Activated B cell treated with CpG ODN at 0.5 μM for 24 hours (primary cell): ENCODE measurements at regions not wholly inside any gene's neighbourhood (a gene's known extent, or its start where the extent isn't known, plus 50 kb on each side); places are given as distances from the start of the nearest gene placed in this dataset.
"Not testable (repeated sequence)": the region's sequence is repeated elsewhere in the genome, so short reads cannot be mapped to it uniquely, and the experiment has no call there.

Experiments
- ATAC-seq: fragments of 200-7000 bp; cut with Tn5 transposase; one replicate; pipeline ENCODE4 v1.10.0; 2021; ENCODE audit warnings: low read depth, mild to moderate bottlenecking, moderate library complexity
- CTCF ChIA-PET: fragments of 350-600 bp; sonication (Branson Sonifier 250); formaldehyde crosslinking; loops from one replicate; lab custom pipeline; 2021; ENCODE audit warnings: antibody characterized with exemption; lab: Charles Lee
- POLR2A ChIA-PET: fragments of 350-600 bp; sonication (Branson Sonifier 250); formaldehyde crosslinking; loops from one replicate; lab custom pipeline; 2021; ENCODE audit warnings: antibody characterized with exemption; lab: Charles Lee
- DNase-seq: peaks from one replicate; pipeline ENCODE4 v3.0.0; 2022
- H3K27ac Mint-ChIP-seq: one replicate; pipeline ENCODE4 v1.8.0; 2020; ENCODE audit warnings: mixed read lengths
- H3K27me3 Mint-ChIP-seq: one replicate; pipeline ENCODE4 v1.8.0; 2021; ENCODE audit warnings: mixed read lengths
- H3K36me3 Mint-ChIP-seq: one replicate; pipeline ENCODE4 v1.8.0; 2021; ENCODE audit warnings: low read depth, mixed read lengths
- H3K4me1 Mint-ChIP-seq: one replicate; pipeline ENCODE4 v1.8.0; 2021; ENCODE audit warnings: mixed read lengths
- H3K4me3 Mint-ChIP-seq: one replicate; pipeline ENCODE4 v1.8.0; 2020; ENCODE audit warnings: mild to moderate bottlenecking, mixed read lengths
- H3K9me3 Mint-ChIP-seq: one replicate; pipeline ENCODE4 v1.8.0; 2020; ENCODE audit warnings: mixed read lengths
- intact Hi-C: fragments of 100-400 bp; cut with micrococcal nuclease; formaldehyde crosslinking; loops from one replicate; pipeline ENCODE4 v1.15.1; 2024

- H3K9me3 Mint-ChIP-seq, ATAC-seq, intact Hi-C loops, DNase-seq, H3K4me1 Mint-ChIP-seq, H3K36me3 Mint-ChIP-seq, CTCF ChIA-PET, H3K27me3 Mint-ChIP-seq, H3K4me3 Mint-ChIP-seq, POLR2A ChIA-PET, H3K27ac Mint-ChIP-seq: not testable (repeated sequence)
Measured at GRCh38 chr10:42233461-42234206, 404.7 kb downstream of the ZNF33B start.

GRCh38 chr10:42232955-42233354 lies 405.4 kb downstream of the ZNF33B start:
- H3K9me3 Mint-ChIP-seq, intact Hi-C loops, H3K36me3 Mint-ChIP-seq, CTCF ChIA-PET, H3K27ac Mint-ChIP-seq, POLR2A ChIA-PET, H3K27me3 Mint-ChIP-seq, H3K4me3 Mint-ChIP-seq, ATAC-seq, DNase-seq, H3K4me1 Mint-ChIP-seq: not testable (repeated sequence)

DNA sequence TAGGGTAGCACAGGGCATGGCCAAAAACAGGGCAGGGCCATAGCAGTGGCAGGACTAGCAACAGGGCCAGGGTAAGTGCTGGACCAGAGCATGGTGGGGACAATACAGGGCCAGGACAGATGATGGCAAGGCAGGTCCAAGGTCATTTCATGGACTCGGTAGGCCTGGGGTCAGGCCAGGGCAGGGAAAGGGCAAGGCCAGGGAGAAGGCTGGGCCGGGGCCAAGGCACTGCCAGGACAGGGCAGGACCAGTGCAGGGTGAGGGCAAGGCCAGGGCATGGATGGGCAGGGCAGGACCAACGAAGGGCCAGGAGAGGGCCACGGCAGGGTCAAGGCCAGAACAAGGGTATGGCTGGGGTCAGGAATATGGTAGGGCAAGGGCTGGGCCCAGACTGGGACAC lies 407.6 kb downstream of the ZNF33B start:
- H3K27ac Mint-ChIP-seq, CTCF ChIA-PET, H3K27me3 Mint-ChIP-seq, intact Hi-C loops, ATAC-seq, H3K36me3 Mint-ChIP-seq, H3K4me3 Mint-ChIP-seq, POLR2A ChIA-PET, H3K4me1 Mint-ChIP-seq, DNase-seq: not testable (repeated sequence)
- peaks cover 24% of the 10 kb centered on the region for H3K9me3 Mint-ChIP-seq

- DNase-seq, H3K4me3 Mint-ChIP-seq, H3K4me1 Mint-ChIP-seq, H3K27ac Mint-ChIP-seq, POLR2A ChIA-PET, CTCF ChIA-PET, H3K27me3 Mint-ChIP-seq, intact Hi-C loops, H3K36me3 Mint-ChIP-seq, ATAC-seq: not testable (repeated sequence)
- H3K9me3 Mint-ChIP-seq: peaks cover 24% of the 10 kb centered on the region
Measured at GRCh38 chr10:42230115-42230514, 408.3 kb downstream of the ZNF33B start.

DNA sequence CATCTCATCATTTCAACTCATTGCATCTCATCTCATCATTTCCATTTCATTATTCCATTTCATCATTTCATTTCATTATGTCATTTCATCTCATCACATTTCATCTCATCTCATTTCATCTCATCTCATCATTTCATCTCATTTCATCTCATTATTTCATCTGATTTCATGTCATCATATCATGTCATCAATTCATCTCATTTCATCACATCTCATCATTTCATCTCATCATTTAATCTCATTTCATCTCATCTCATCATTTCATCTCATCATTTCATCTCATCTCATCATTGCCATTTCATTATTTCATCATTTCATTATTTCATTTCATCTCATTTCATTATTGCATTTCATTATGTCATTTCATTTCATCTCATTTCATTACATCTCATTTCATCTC lies 410.5 kb downstream of the ZNF33B start:
- intact Hi-C loops, H3K4me1 Mint-ChIP-seq, H3K4me3 Mint-ChIP-seq, H3K36me3 Mint-ChIP-seq, DNase-seq, POLR2A ChIA-PET, ATAC-seq, CTCF ChIA-PET, H3K27ac Mint-ChIP-seq, H3K27me3 Mint-ChIP-seq: not testable (repeated sequence)
- H3K9me3 Mint-ChIP-seq: peaks cover 24% of the 10 kb centered on the region

GRCh38 chr10:42193588-42193987 lies 444.8 kb downstream of the ZNF33B start:
- H3K4me3 Mint-ChIP-seq, CTCF ChIA-PET, H3K4me1 Mint-ChIP-seq, DNase-seq, H3K27ac Mint-ChIP-seq, H3K27me3 Mint-ChIP-seq, ATAC-seq, intact Hi-C loops, POLR2A ChIA-PET, H3K36me3 Mint-ChIP-seq, H3K9me3 Mint-ChIP-seq: not testable (repeated sequence)

GRCh38 chr10:42192450-42192849 lies 445.9 kb downstream of the ZNF33B start:
- H3K27ac Mint-ChIP-seq, H3K9me3 Mint-ChIP-seq, POLR2A ChIA-PET, H3K4me3 Mint-ChIP-seq, CTCF ChIA-PET, H3K4me1 Mint-ChIP-seq, H3K36me3 Mint-ChIP-seq, ATAC-seq, intact Hi-C loops, H3K27me3 Mint-ChIP-seq, DNase-seq: not testable (repeated sequence)

- CTCF ChIA-PET, H3K36me3 Mint-ChIP-seq, H3K27me3 Mint-ChIP-seq, H3K4me3 Mint-ChIP-seq, DNase-seq, H3K9me3 Mint-ChIP-seq, H3K4me1 Mint-ChIP-seq, intact Hi-C loops, H3K27ac Mint-ChIP-seq, POLR2A ChIA-PET, ATAC-seq: not testable (repeated sequence)
Measured at GRCh38 chr10:42187501-42188195, 450.7 kb downstream of the ZNF33B start.

DNA sequence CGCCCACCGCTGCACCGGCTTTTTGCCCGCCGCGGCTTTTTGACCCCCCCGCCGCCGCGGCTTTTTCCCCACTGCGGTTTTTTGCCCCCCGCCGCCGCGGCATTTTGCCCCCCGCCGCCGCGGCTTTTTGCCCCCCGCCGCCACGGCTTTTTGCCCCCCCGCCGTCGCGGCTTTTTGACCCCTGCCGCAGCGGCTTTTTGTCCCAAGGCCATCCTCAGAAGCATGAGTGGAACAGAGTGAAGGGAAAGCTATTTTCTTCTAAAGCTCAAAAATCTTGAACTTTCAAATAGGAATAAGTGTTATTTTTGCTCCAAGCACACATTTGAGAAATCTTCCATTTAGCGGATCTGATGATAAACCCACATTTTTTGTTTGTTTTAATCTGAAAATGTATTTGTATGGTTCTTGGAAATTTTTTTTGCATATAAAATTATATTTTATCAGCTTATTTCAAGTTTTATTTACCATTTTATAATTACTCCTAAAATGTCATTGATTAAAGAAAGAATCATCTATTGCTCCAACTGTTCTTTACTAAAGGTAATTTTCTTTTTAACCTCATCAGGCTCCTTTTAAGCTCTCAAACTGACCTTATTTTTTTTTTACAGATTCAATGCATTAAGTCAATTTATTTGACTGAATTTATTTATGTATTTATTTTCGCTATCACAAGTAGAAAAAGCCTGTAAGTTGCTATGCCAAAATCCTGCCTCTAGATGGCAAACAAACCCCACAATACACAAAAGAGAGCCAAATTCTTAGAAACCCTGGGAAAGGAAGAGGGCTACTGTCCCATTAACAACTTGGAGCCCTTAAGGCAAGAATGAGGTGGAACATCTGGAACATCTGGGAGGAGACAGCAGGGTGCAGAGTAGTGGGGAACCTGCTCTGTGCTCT lies 460.3 kb downstream of the ZNF33B start:
- H3K9me3 Mint-ChIP-seq, H3K36me3 Mint-ChIP-seq, DNase-seq, POLR2A ChIA-PET, ATAC-seq, H3K4me3 Mint-ChIP-seq, intact Hi-C loops, H3K4me1 Mint-ChIP-seq: not testable (repeated sequence)
- Mint-ChIP-seq H3K27me3 (peaks cover 44% of the 10 kb centered on the region), H3K27ac (peak overlapping the region; percentile 50)
- CTCF ChIA-PET: interaction anchor here (0.6 kb wide), 1 partner anchor 1753 kb away, joined by 3 read pairs; no protein-coding TSS in a partner anchor
